ENCODE measurements at regions not wholly inside any gene's neighbourhood (a gene's known extent, or its start where the extent isn't known, plus 50 kb on each side); places are given as distances from the start of the nearest gene placed in this dataset.

- Mint-ChIP-seq H3K4me3 (ENCODE audit: unreplicated experiment) (no peak overlapping the region), H3K4me1 (ENCODE audit: unreplicated experiment) (no peaks in the 10 kb centered on the region), H3K27me3 (ENCODE audit: unreplicated experiment) (no peaks in the 10 kb centered on the region), H3K36me3 (ENCODE audit: low read depth, unreplicated experiment) (no peaks in the 10 kb centered on the region), H3K27ac (ENCODE audit: unreplicated experiment) (no peak overlapping the region), H3K9me3 (ENCODE audit: unreplicated experiment) (no peaks in the 10 kb centered on the region)
- no peak for TF ChIP-seq CTCF (IDR thresholded peaks at IDR 0.05; ENCODE audit: unreplicated experiment)
- no peak for DNase-seq (ENCODE audit: low spot score)
Observed at GRCh38 chr2:19801367-19802080, 100.3 kb downstream of the TTC32 start.

GRCh38 chr2:19800796-19801195 lies 101.0 kb downstream of the TTC32 start:
- H3K4me3 Mint-ChIP-seq (ENCODE audit: unreplicated experiment), result no peak overlapping the region
- no peak for DNase-seq (ENCODE audit: low spot score)

GRCh38 chr2:19799881-19800780 lies 101.7 kb downstream of the TTC32 start:
- no peak overlapping the region for H3K27ac Mint-ChIP-seq (ENCODE audit: unreplicated experiment)
- H3K27me3 Mint-ChIP-seq (ENCODE audit: unreplicated experiment), result no peaks in the 10 kb centered on the region
- H3K4me1 Mint-ChIP-seq (ENCODE audit: unreplicated experiment), result no peaks in the 10 kb centered on the region
- no peak overlapping the region for H3K4me3 Mint-ChIP-seq (ENCODE audit: unreplicated experiment)
- TF ChIP-seq CTCF (IDR thresholded peaks at IDR 0.05; ENCODE audit: unreplicated experiment), result no peak
- no peak for DNase-seq (ENCODE audit: low spot score)
- no peaks in the 10 kb centered on the region for H3K9me3 Mint-ChIP-seq (ENCODE audit: unreplicated experiment)
- peaks cover 3% of the 10 kb centered on the region for H3K36me3 Mint-ChIP-seq (ENCODE audit: low read depth, unreplicated experiment)

More at GRCh38 chr2:19800796-19801195, 101.0 kb downstream of the TTC32 start:
- Mint-ChIP-seq H3K27me3 (ENCODE audit: unreplicated experiment) (no peaks in the 10 kb centered on the region), H3K9me3 (ENCODE audit: unreplicated experiment) (no peaks in the 10 kb centered on the region), H3K27ac (ENCODE audit: unreplicated experiment) (no peak overlapping the region), H3K36me3 (ENCODE audit: low read depth, unreplicated experiment) (no peaks in the 10 kb centered on the region), H3K4me1 (ENCODE audit: unreplicated experiment) (no peaks in the 10 kb centered on the region)
- no peak for TF ChIP-seq CTCF (IDR thresholded peaks at IDR 0.05; ENCODE audit: unreplicated experiment)

- no peaks in the 10 kb centered on the region for H3K9me3 Mint-ChIP-seq (ENCODE audit: unreplicated experiment)
- no peaks in the 10 kb centered on the region for H3K27me3 Mint-ChIP-seq (ENCODE audit: unreplicated experiment)
- peaks cover 3% of the 10 kb centered on the region for H3K36me3 Mint-ChIP-seq (ENCODE audit: low read depth, unreplicated experiment)
- no peak for DNase-seq (ENCODE audit: low spot score)
- no peak overlapping the region for H3K27ac Mint-ChIP-seq (ENCODE audit: unreplicated experiment)
- no peaks in the 10 kb centered on the region for H3K4me1 Mint-ChIP-seq (ENCODE audit: unreplicated experiment)
- no peak overlapping the region for H3K4me3 Mint-ChIP-seq (ENCODE audit: unreplicated experiment)
- TF ChIP-seq CTCF (IDR thresholded peaks at IDR 0.05; ENCODE audit: unreplicated experiment), result no peak
Observed at GRCh38 chr2:19797871-19798270, 103.9 kb downstream of the TTC32 start.
